Body of pancreas (tissue), 4 donors: ENCODE measurements at regions not wholly inside any gene's neighbourhood (a gene's known extent, or its start where the extent isn't known, plus 50 kb on each side); places are given as distances from the start of the nearest gene placed in this dataset.

ENCODE experiments used
- ATAC-seq: fragments of 150-250 bp; one replicate; pipeline ENCODE4 v1.9.1; 2016
- DNase-seq, 4 donors: peaks; one replicate each; pipeline ENCODE4 v3.0.0-alpha.2; 2019
- H3K27ac ChIP-seq, 4 donors: fragments of 200-600 bp; sonication (generic); 1 replicate in 3 of 4; 2 replicates in 1 of 4; pipeline versions ENCODE4 v1.5.1 to v1.6.1; 2016 to 2019; ENCODE audit warnings: mild to moderate bottlenecking in 1 of 4, mixed read lengths in 1 of 4, moderate library complexity in 1 of 4
- H3K27me3 ChIP-seq, 2 donors: fragments of 200-600 bp; sonication (generic); one replicate each; pipeline ENCODE4 v1.6.0; 2016; ENCODE audit warnings: mild to moderate bottlenecking in 1 of 2
- H3K36me3 ChIP-seq, 2 donors: fragments of 200-600 bp; sonication (generic); replicated peaks in 1 of 2; 2 replicates each; pipeline ENCODE4 v1.5.1; 2016; ENCODE audit warnings: low read depth in 2 of 2; ENCODE audit not compliant: insufficient read depth in 1 of 2
- H3K4me1 ChIP-seq: fragments of 200-600 bp; sonication (generic); one replicate; pipeline ENCODE4 v1.6.0; 2016
- H3K4me3 ChIP-seq, 2 donors: fragments of 200-600 bp; sonication (generic); 1 replicate in 1 of 2; 2 replicates in 1 of 2; pipeline ENCODE4 v1.5.1; 2016 to 2019
- H3K9me3 ChIP-seq, 3 donors: fragments of 200-600 bp; sonication (generic); 1 replicate in 2 of 3; 2 replicates in 1 of 3; pipeline ENCODE4 v1.5.1; 2016
- POLR2A ChIP-seq, 3 donors: fragments of 450-650 bp; IDR thresholded peaks; one replicate each; pipeline ENCODE4 v1.6.1; 2016; ENCODE audit warnings: antibody characterized with exemption in 3 of 3, mild to moderate bottlenecking in 2 of 3
- WGBS, 2 donors: methylation state at CpG; one replicate each; pipeline ENCODE4 v1.1.5; 2017; 5-methylcytosine and 5-hydroxymethylcytosine counted together
- intact Hi-C: fragments of 100-400 bp; cut with DNase I; formaldehyde crosslinking; loops from one replicate; pipeline ENCODE4 v1.15.1; 2023
- TF ChIP-seq, protein P1 (sequence below), 7 experiments: fragments of 450-650 bp in 4 of 7; fragments of 200-600 bp in 3 of 7; sonication (generic) in 3 of 7; IDR thresholded peaks; one replicate each; pipeline ENCODE4 v1.5.1; 2016 to 2019; ENCODE audit warnings: antibody characterized with exemption in 7 of 7

DNA sequence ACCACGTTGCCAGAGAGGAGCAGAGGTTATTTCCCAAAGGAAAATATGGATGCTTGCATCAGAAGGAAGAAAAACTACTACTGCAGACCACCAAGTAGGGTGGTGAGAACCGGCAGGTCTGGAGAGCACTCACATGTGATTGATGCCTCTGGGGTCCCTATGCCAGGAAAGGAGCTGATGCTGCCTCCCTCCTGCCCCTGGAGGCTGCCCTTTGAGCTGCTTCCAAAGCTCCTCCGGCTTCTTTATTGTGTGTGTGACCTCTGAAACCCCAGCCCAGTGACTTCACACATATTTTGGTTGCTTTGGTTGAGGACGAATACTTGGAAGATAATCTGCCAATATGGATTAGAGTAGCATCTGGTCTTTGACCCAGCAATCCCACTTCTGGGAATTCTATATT is 133.4 kb downstream of the AACS start:
- Histone ChIP-seq H3K27me3 (no peaks in the 10 kb centered on the region), H3K9me3 (no peaks in the 10 kb centered on the region), H3K27ac (no peak overlapping the region), H3K4me3 (no peak overlapping the region), H3K4me1 (no peaks in the 10 kb centered on the region), H3K36me3 (no peaks in the 10 kb centered on the region)
- ATAC-seq: no peak
- no peak for DNase-seq
- intact Hi-C loops: no loop called here
- TF ChIP-seq, protein P1, sequence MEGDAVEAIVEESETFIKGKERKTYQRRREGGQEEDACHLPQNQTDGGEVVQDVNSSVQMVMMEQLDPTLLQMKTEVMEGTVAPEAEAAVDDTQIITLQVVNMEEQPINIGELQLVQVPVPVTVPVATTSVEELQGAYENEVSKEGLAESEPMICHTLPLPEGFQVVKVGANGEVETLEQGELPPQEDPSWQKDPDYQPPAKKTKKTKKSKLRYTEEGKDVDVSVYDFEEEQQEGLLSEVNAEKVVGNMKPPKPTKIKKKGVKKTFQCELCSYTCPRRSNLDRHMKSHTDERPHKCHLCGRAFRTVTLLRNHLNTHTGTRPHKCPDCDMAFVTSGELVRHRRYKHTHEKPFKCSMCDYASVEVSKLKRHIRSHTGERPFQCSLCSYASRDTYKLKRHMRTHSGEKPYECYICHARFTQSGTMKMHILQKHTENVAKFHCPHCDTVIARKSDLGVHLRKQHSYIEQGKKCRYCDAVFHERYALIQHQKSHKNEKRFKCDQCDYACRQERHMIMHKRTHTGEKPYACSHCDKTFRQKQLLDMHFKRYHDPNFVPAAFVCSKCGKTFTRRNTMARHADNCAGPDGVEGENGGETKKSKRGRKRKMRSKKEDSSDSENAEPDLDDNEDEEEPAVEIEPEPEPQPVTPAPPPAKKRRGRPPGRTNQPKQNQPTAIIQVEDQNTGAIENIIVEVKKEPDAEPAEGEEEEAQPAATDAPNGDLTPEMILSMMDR (IDR thresholded peaks at IDR 0.05): no peak
- no peak for TF ChIP-seq POLR2A (IDR thresholded peaks at IDR 0.05)
- 2 to 26% methylated on average over 4 of the region's 4 CpGs for WGBS, 2 donors

DNA sequence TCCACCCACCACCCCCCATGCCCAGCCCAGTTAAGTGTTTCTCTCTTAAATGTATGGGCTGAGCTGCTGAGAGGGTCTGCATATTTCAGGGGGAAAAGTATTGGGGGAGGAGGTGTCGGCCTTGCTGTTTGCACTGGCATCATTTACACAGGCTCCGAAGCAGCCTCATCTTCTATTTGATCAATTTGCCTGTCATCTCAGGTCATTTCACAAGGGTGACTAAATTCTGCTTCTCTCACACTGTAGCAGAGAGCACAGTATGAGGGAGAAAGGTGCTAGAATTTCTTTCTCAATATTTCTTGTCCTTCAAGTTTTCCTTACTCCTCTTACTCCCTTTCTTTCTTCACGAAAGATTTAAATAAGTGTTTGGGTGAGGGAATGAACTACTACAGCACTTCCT is 135.9 kb downstream of the AACS start:
- no peak for ATAC-seq
- H3K27me3 ChIP-seq: no peaks in the 10 kb centered on the region
- no peaks in the 10 kb centered on the region for H3K4me1 ChIP-seq
- H3K36me3 ChIP-seq: no peaks in the 10 kb centered on the region
- intact Hi-C loops: no loop called here
- no peak overlapping the region for H3K4me3 ChIP-seq
- DNase-seq: no peak
- TF ChIP-seq POLR2A (IDR thresholded peaks at IDR 0.05): no peak
- TF ChIP-seq, protein P1 (IDR thresholded peaks at IDR 0.05): no peak
- H3K9me3 ChIP-seq: no peaks in the 10 kb centered on the region
- WGBS, 2 donors: 59 to 72% methylated on average over 3 of the region's 3 CpGs
- no peak overlapping the region for H3K27ac ChIP-seq

DNA sequence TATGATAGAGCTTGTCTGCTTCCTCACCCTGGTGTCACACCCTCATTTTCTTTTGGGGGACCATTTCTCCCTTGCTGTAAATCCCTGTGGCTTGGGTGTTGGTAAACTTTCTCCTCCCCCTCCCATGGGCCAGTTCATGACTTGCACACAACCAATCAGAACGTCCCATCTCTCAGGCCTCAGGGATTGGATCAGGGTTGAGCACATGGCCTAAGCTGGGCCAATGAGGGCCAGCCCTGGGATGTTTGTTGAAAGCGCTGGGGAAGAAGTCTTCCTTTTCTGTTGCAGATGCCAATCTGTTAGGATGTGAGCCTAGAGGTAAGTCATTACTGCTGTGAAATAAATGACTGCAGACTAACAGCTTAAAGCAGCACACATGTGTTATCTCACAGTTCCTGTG is 136.7 kb downstream of the AACS start:
- no peak overlapping the region for H3K4me3 ChIP-seq
- TF ChIP-seq, protein P1 (IDR thresholded peaks at IDR 0.05): no peak
- TF ChIP-seq POLR2A (IDR thresholded peaks at IDR 0.05): no peak
- intact Hi-C loops: no loop called here

DNA sequence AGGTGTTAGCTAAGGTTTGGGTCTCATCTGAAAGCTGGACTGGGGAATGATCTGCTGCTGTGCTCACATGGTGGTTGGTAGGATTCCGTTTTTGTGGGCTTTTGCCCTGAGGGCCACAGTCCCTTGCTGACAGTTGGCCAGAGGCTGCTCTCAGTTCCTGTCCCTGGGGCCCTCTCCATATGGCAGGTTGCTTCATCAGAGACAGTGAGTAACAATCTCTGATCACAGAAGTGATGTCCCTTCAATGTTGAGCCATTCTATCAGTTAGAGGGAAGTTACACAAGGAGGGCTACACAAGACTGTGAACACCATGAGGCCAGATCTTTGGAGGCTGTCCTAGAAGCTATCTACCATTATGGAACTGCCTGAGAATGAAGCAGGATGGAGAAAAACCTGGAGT is 137.2 kb downstream of the AACS start:
- WGBS, 2 donors: 54 to 75% methylated on average over 1 of the region's 1 CpG
- TF ChIP-seq, protein P1 (IDR thresholded peaks at IDR 0.05): no peak
- TF ChIP-seq POLR2A (IDR thresholded peaks at IDR 0.05): no peak
- no peaks in the 10 kb centered on the region for H3K9me3 ChIP-seq
- intact Hi-C loops: no loop called here
- H3K36me3 ChIP-seq: no peaks in the 10 kb centered on the region
- H3K27ac ChIP-seq: no peak overlapping the region
- no peak overlapping the region for H3K4me3 ChIP-seq
- H3K27me3 ChIP-seq: no peaks in the 10 kb centered on the region
- no peak for DNase-seq
- ATAC-seq: no peak
- H3K4me1 ChIP-seq: no peaks in the 10 kb centered on the region

More for the DNA sequence above, 136.7 kb downstream of the AACS start:
- Histone ChIP-seq H3K4me1 (no peaks in the 10 kb centered on the region), H3K27me3 (no peaks in the 10 kb centered on the region), H3K36me3 (no peaks in the 10 kb centered on the region), H3K27ac (no peak overlapping the region), H3K9me3 (no peaks in the 10 kb centered on the region)
- ATAC-seq (no peak), DNase-seq (no peak)
- 64% methylated on average over 2 of the region's 2 CpGs for WGBS, 2 donors

DNA sequence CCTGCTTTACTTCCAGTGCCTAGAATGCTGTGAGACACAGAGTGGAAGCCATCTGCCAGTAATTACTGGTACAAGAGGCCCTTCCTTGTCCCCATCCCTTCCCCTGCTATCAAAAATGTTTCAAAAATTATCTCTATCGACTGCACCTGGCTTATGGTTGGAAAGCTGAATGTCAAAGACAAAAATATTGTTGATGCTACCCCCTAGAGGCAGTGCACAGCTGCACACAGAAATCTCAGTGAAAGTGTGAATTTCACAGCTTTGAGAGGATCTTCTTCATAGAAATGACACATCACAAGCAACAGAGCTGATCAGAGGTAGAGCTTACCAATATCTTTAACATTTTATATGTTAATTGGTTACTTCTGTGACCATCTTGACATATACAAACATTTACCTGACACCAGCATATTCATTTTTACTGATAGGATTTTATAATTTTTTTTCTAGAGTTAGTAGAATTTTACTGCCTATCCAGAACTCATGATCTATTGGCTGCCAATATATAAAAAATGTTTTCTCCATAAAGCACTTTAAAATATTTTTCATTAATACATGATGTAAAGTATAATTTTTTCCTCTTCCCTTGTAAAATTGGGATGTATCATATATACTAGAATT is 138.0 kb downstream of the AACS start:
- no peak for TF ChIP-seq POLR2A (IDR thresholded peaks at IDR 0.05)
- TF ChIP-seq, protein P1 (IDR thresholded peaks at IDR 0.05): peak; percentile 8 to 54 (median 42)
- ATAC-seq (no peak), DNase-seq (no peak)
- Histone ChIP-seq H3K4me1 (no peaks in the 10 kb centered on the region), H3K27ac (no peak overlapping the region), H3K4me3 (no peak overlapping the region), H3K27me3 (no peaks in the 10 kb centered on the region), H3K36me3 (no peaks in the 10 kb centered on the region), H3K9me3 (no peaks in the 10 kb centered on the region)
- intact Hi-C loops: no loop called here
- WGBS, 2 donors: 0% methylated on average over 1 of the region's 1 CpG
